ENCODE measurements at regions not wholly inside any gene's neighbourhood (a gene's known extent, or its start where the extent isn't known, plus 50 kb on each side); places are given as distances from the start of the nearest gene placed in this dataset.

- TF ChIP-seq CTCF (IDR thresholded peaks at IDR 0.05; ENCODE audit: control extremely low read depth in 1 of 3, insufficient read depth in 1 of 3, low read depth in 1 of 3, low read length in 3 of 3): no peak
- TF ChIP-seq CEBPB (IDR thresholded peaks at IDR 0.05; ENCODE audit: low read depth, low read length): no peak
- TF ChIP-seq RAD21 (IDR thresholded peaks at IDR 0.05 in 1 of 2, conservative IDR thresholded peaks at IDR 0.05 in 1 of 2; ENCODE audit: low read depth in 2 of 2, low read length in 2 of 2): no peak
- TF ChIP-seq FOSL1 (IDR thresholded peaks at IDR 0.05; ENCODE audit: insufficient read depth, low read depth, low read length): no peak
These were observed 69.5 kb upstream of the MEF2A start for GRCh38 chr15:99496302-99496629.

All from H1 (cell line).